IMR-90 (cell line): ENCODE measurements at regions not wholly inside any gene's neighbourhood (a gene's known extent, or its start where the extent isn't known, plus 50 kb on each side); places are given as distances from the start of the nearest gene placed in this dataset.

ENCODE experiments used
- ATAC-seq: fragments of 200-7000 bp; cut with Tn5 transposase; 2 replicates; pipeline ENCODE4 v1.9.1; 2020; ENCODE audit warnings: low read depth, mild to moderate bottlenecking, moderate library complexity
- BruUV-seq: library from RNA; stranded (reverse); fragments of 400-500 nt; replicated peaks from 2 replicates; lab custom pipeline; 2021; lab: Mats Ljungman, UMichigan
- CTCF ChIA-PET: fragments of 300-600 bp; formaldehyde crosslinking; extraction: SDS; loops from one replicate; lab custom pipeline; 2021; ENCODE audit warnings: antibody characterized with exemption; lab: Yijun Ruan, JAX
- POLR2A ChIA-PET: fragments of 300-600 bp; sonication (Branson Sonifier 250); formaldehyde crosslinking; loops from one replicate; lab custom pipeline; 2022; ENCODE audit warnings: antibody characterized with exemption; ENCODE audit not compliant: unreplicated experiment; lab: Charles Lee
- DNase-seq: peaks from one replicate; pipeline ENCODE4 v3.0.0; 2013
- H2AFZ ChIP-seq: replicated peaks from 2 replicates; pipeline ENCODE3; 2013; ENCODE audit warnings: low read length, mild to moderate bottlenecking; ENCODE audit not compliant: poor library complexity
- H2AK5ac ChIP-seq: 2 replicates; pipeline ENCODE4 v1.6.1; 2013; ENCODE audit warnings: low read depth, low read length, inconsistent platforms
- H2AK9ac ChIP-seq: replicated peaks from 2 replicates; pipeline ENCODE3; 2013; ENCODE audit warnings: mild to moderate bottlenecking, low read depth, low read length, moderate library complexity; ENCODE audit not compliant: poor library complexity
- H2BK120ac ChIP-seq: 2 replicates; pipeline ENCODE4 v1.6.1; 2013; ENCODE audit warnings: low read depth, low read length, inconsistent platforms
- H2BK15ac ChIP-seq: 3 replicates; pipeline ENCODE4 v1.6.1; 2013; ENCODE audit warnings: low read depth, low read length, inconsistent platforms
- H2BK20ac ChIP-seq: 2 replicates; pipeline ENCODE4 v1.6.1; 2013; ENCODE audit warnings: low read depth, mild to moderate bottlenecking, inconsistent platforms, low read length, moderate library complexity
- H2BK5ac ChIP-seq: 2 replicates; pipeline ENCODE4 v1.6.1; 2013; ENCODE audit warnings: mild to moderate bottlenecking, low read depth, low read length, inconsistent platforms; ENCODE audit not compliant: poor library complexity, severe bottlenecking
- H3K14ac ChIP-seq: replicated peaks from 2 replicates; pipeline ENCODE4 v1.6.1; 2013; ENCODE audit warnings: low read depth, low read length, inconsistent platforms
- H3K18ac ChIP-seq: 2 replicates; pipeline ENCODE4 v1.6.1; 2013; ENCODE audit warnings: low read depth, low read length, control low read depth
- H3K23ac ChIP-seq: 2 replicates; pipeline ENCODE4 v1.6.1; 2013; ENCODE audit warnings: low read depth, low read length, inconsistent platforms
- H3K27ac ChIP-seq: 2 replicates; pipeline ENCODE4 v1.5.1; 2013; ENCODE audit warnings: mild to moderate bottlenecking, control low read depth, low read length; ENCODE audit not compliant: insufficient read depth
- H3K27me3 ChIP-seq: 2 replicates; pipeline ENCODE4 v1.6.1; 2013; ENCODE audit warnings: low read length; ENCODE audit not compliant: control insufficient read depth, insufficient read depth
- H3K36me3 ChIP-seq: 2 replicates; pipeline ENCODE4 v1.6.1; 2013; ENCODE audit warnings: low read length, mixed read lengths; ENCODE audit not compliant: control insufficient read depth, insufficient read depth
- H3K4ac ChIP-seq: 2 replicates; pipeline ENCODE4 v1.6.1; 2013; ENCODE audit warnings: low read depth, low read length, inconsistent platforms
- H3K4me1 ChIP-seq: 2 replicates; pipeline ENCODE4 v1.6.1; 2013; ENCODE audit warnings: low read length, mixed read lengths; ENCODE audit not compliant: control insufficient read depth, insufficient read depth
- H3K4me2 ChIP-seq: 2 replicates; pipeline ENCODE4 v1.6.1; 2013; ENCODE audit warnings: low read depth, mild to moderate bottlenecking, control low read depth, low read length, moderate library complexity
- H3K4me3 ChIP-seq: 2 replicates; pipeline ENCODE4 v1.5.1; 2013; ENCODE audit warnings: low read depth, mild to moderate bottlenecking, control low read depth, low read length, moderate library complexity; ENCODE audit not compliant: insufficient read depth
- H3K56ac ChIP-seq: 2 replicates; pipeline ENCODE4 v1.6.1; 2013; ENCODE audit warnings: low read length, inconsistent platforms; ENCODE audit not compliant: insufficient read depth; ENCODE audit errors: extremely low read depth
- H3K79me1 ChIP-seq, 2 experiments: 2 replicates each; pipeline ENCODE4 v1.6.1; 2013; ENCODE audit warnings: low read length in 2 of 2, inconsistent platforms in 1 of 2, low read depth in 1 of 2
- H3K9ac ChIP-seq: 2 replicates; pipeline ENCODE4 v1.6.1; 2013; ENCODE audit warnings: low read depth, low read length, control low read depth
- H3K9me1 ChIP-seq: 2 replicates; pipeline ENCODE4 v1.6.1; 2013; ENCODE audit warnings: low read length, inconsistent platforms; ENCODE audit not compliant: insufficient read depth
- H3K9me3 ChIP-seq: 2 replicates; pipeline ENCODE4 v1.6.1; 2013; ENCODE audit warnings: low read length; ENCODE audit not compliant: control insufficient read depth, insufficient read depth
- H4K20me1 ChIP-seq: 2 replicates; pipeline ENCODE4 v1.6.1; 2013; ENCODE audit warnings: low read length, inconsistent platforms; ENCODE audit not compliant: insufficient read depth
- H4K5ac ChIP-seq: 2 replicates; pipeline ENCODE4 v1.6.1; 2013; ENCODE audit warnings: mild to moderate bottlenecking, low read depth, low read length, control low read depth
- H4K8ac ChIP-seq, 2 experiments: 2 replicates each; pipeline ENCODE4 v1.6.1; 2013; ENCODE audit warnings: low read depth in 2 of 2, low read length in 2 of 2, control low read depth in 1 of 2, inconsistent platforms in 1 of 2
- H4K91ac ChIP-seq: 2 replicates; pipeline ENCODE4 v1.6.1; 2013; ENCODE audit warnings: low read depth, low read length, inconsistent platforms; ENCODE audit not compliant: insufficient read depth
- BHLHE40 ChIP-seq: fragments of 150-350 bp; IDR thresholded peaks from 2 replicates; pipeline ENCODE4 v1.6.1; 2016; ENCODE audit warnings: mild to moderate bottlenecking, low read depth, low read length
- CEBPB ChIP-seq: IDR thresholded peaks from 2 replicates; pipeline ENCODE4 v1.6.1; 2012; ENCODE audit warnings: low read depth, low read length, improper control_type of control experiment
- CHD1 ChIP-seq: IDR thresholded peaks from 2 replicates; pipeline ENCODE4 v1.6.1; 2012; ENCODE audit warnings: low read depth, low read length, improper control_type of control experiment
- CTCF ChIP-seq: conservative IDR thresholded peaks from 2 replicates; pipeline ENCODE4 v1.5.1; 2012; ENCODE audit warnings: mild to moderate bottlenecking, low read depth, low read length, improper control_type of control experiment
- ELK1 ChIP-seq: fragments of 150-350 bp; IDR thresholded peaks from 2 replicates; pipeline ENCODE4 v1.6.1; 2016; ENCODE audit warnings: low read depth, mild to moderate bottlenecking, low read length, moderate library complexity, borderline replicate concordance
- FOS ChIP-seq: fragments of 150-350 bp; IDR thresholded peaks from 2 replicates; pipeline ENCODE4 v1.6.1; 2016; ENCODE audit warnings: low read depth, low read length
- MAFK ChIP-seq: IDR thresholded peaks from 2 replicates; pipeline ENCODE4 v1.6.1; 2012; ENCODE audit warnings: low read depth, low read length, improper control_type of control experiment
- MAZ ChIP-seq: IDR thresholded peaks from 2 replicates; pipeline ENCODE4 v1.6.1; 2012; ENCODE audit warnings: low read depth, mild to moderate bottlenecking, low read length, improper control_type of control experiment, moderate library complexity, borderline replicate concordance
- MXI1 ChIP-seq: IDR thresholded peaks from 2 replicates; pipeline ENCODE4 v1.6.1; 2012; ENCODE audit warnings: low read depth, mild to moderate bottlenecking, low read length, moderate library complexity, borderline replicate concordance
- NFE2L2 ChIP-seq: fragments of 150-350 bp; IDR thresholded peaks from 2 replicates; pipeline ENCODE4 v1.6.1; 2016; ENCODE audit warnings: low read depth, mild to moderate bottlenecking, low read length
- POLR2A ChIP-seq: IDR thresholded peaks from 2 replicates; pipeline ENCODE4 v1.6.1; 2012; ENCODE audit warnings: mild to moderate bottlenecking, low read depth, low read length
- RAD21 ChIP-seq: IDR thresholded peaks from 2 replicates; pipeline ENCODE4 v1.6.1; 2012; ENCODE audit warnings: low read length, improper control_type of control experiment
- RCOR1 ChIP-seq: IDR thresholded peaks from 2 replicates; pipeline ENCODE4 v1.6.1; 2012; ENCODE audit warnings: mild to moderate bottlenecking, low read length, improper control_type of control experiment; ENCODE audit not compliant: insufficient replicate concordance
- RFX5 ChIP-seq: IDR thresholded peaks from 2 replicates; pipeline ENCODE4 v1.8.0; 2012; ENCODE audit warnings: low read depth, mild to moderate bottlenecking, low read length, moderate library complexity
- SMC3 ChIP-seq: fragments of 150-350 bp; IDR thresholded peaks from 2 replicates; pipeline ENCODE4 v1.6.1; 2016; ENCODE audit warnings: low read depth, mild to moderate bottlenecking, antibody characterized with exemption, low read length, moderate library complexity
- USF2 ChIP-seq: fragments of 150-350 bp; IDR thresholded peaks from 2 replicates; pipeline ENCODE4 v1.6.1; 2017; ENCODE audit warnings: mild to moderate bottlenecking, antibody characterized with exemption, low read length, low read depth
- WGBS, 2 experiments: methylation state at CpG; one replicate each; pipeline versions ENCODE4 v1.1.5 to v1.1.7; 2013; ENCODE audit warnings: missing lambda C conversion rate in 2 of 2; ENCODE audit not compliant: insufficient read length in 1 of 2; ENCODE audit errors: extremely low coverage in 2 of 2; 5-methylcytosine and 5-hydroxymethylcytosine counted together
- dilution Hi-C: fragments of 300-500 bp; cut with HindIII; formaldehyde crosslinking; loops from one replicate; pipeline ENCODE4 v1.14.3; 2018; ENCODE audit warnings: low sequenced_read_pairs; ENCODE audit not compliant: unreplicated experiment
- in situ Hi-C: fragments of 300-500 bp; cut with MboI; formaldehyde crosslinking; loops from 3 replicates; pipeline ENCODE4 v1.14.3; 2019; ENCODE audit warnings: low sequenced_read_pairs, inconsistent platforms, mixed read lengths
- intact Hi-C: fragments of 100-400 bp; cut with micrococcal nuclease; formaldehyde crosslinking; loops from 2 replicates; pipeline ENCODE4 v1.10.0; 2022

GRCh38 chr3:64884536-64884935 is 196.7 kb upstream of the ADAMTS9 start:
- TF ChIP-seq RCOR1 (no peak), BHLHE40 (no peak), CEBPB (no peak), MAFK (no peak), NFE2L2 (no peak), FOS (no peak), CTCF (no peak), USF2 (no peak), RFX5 (no peak), RAD21 (no peak), ELK1 (no peak), CHD1 (no peak), POLR2A (no peak), MAZ (no peak), MXI1 (no peak), SMC3 (no peak)
- ChIA-PET POLR2A (no interaction called here), CTCF (no interaction called here)
- H3K14ac ChIP-seq, result no peak overlapping the region
- H2AFZ ChIP-seq, result no peak overlapping the region
- no peak overlapping the region for H2BK120ac ChIP-seq
- no peaks in the 10 kb centered on the region for H4K20me1 ChIP-seq
- no peaks in the 10 kb centered on the region for H3K27me3 ChIP-seq
- intact Hi-C loops (no loop called here), in situ Hi-C loops (no loop called here), dilution Hi-C loops (no loop called here)
- no peak for DNase-seq
- no peak overlapping the region for H2AK5ac ChIP-seq
- H3K9me1 ChIP-seq, result no peaks in the 10 kb centered on the region
- no peak overlapping the region for H4K91ac ChIP-seq
- H2BK20ac ChIP-seq, result no peak overlapping the region
- H4K5ac ChIP-seq, result no peak overlapping the region
- H3K4ac ChIP-seq, result no peak overlapping the region
- ATAC-seq, result no peak
- H2AK9ac ChIP-seq, result no peak overlapping the region
- no peak overlapping the region for H3K4me3 ChIP-seq
- H3K56ac ChIP-seq, result no peak overlapping the region
- no peak overlapping the region for H3K27ac ChIP-seq
- no peak overlapping the region for H3K4me2 ChIP-seq
- no peak overlapping the region for H3K9ac ChIP-seq
- no peak overlapping the region for H3K23ac ChIP-seq
- H3K4me1 ChIP-seq, result peaks cover 2% of the 10 kb centered on the region; the same call in 1 of the 2 replicates
- no peak overlapping the region for H2BK15ac ChIP-seq
- H3K79me1 ChIP-seq, result no peaks in the 10 kb centered on the region
- no CpG with 5 or more reads among the region's 3 CpGs for WGBS, 2 experiments
- no peak overlapping the region for H2BK5ac ChIP-seq
- H3K18ac ChIP-seq, result no peak overlapping the region
- H3K36me3 ChIP-seq, result no peaks in the 10 kb centered on the region
- H4K8ac ChIP-seq, result no peak overlapping the region
- BruUV-seq, result no TSS peak
- H3K9me3 ChIP-seq, result no peaks in the 10 kb centered on the region
